Esophagus muscularis mucosa (tissue), 4 donors: ENCODE measurements at regions not wholly inside any gene's neighbourhood (a gene's known extent, or its start where the extent isn't known, plus 50 kb on each side); places are given as distances from the start of the nearest gene placed in this dataset.
"Not testable (repeated sequence)": the region's sequence is repeated elsewhere in the genome, so short reads cannot be mapped to it uniquely, and the experiment has no call there.

Source experiments
- DNase-seq: peaks from one replicate; pipeline ENCODE4 v3.0.0-alpha.2; 2017; ENCODE audit errors: extremely low spot score
- H3K27ac ChIP-seq, 4 donors: fragments of 200-600 bp; sonication (generic); replicated peaks in 1 of 4; 1 replicate in 3 of 4; 2 replicates in 1 of 4; pipeline ENCODE4 v1.5.1; 2016 to 2019; ENCODE audit warnings: mild to moderate bottlenecking in 1 of 4
- H3K27me3 ChIP-seq, 4 donors: fragments of 200-600 bp; sonication (generic); one replicate each; pipeline versions ENCODE4 v1.5.1 to v1.6.0; 2016 to 2019
- H3K36me3 ChIP-seq, 4 donors: fragments of 200-600 bp; sonication (generic); one replicate each; pipeline ENCODE4 v1.5.1; 2016 to 2019
- H3K4me1 ChIP-seq, 4 donors: fragments of 200-600 bp; sonication (generic); one replicate each; pipeline ENCODE4 v1.5.1; 2016 to 2019
- H3K4me3 ChIP-seq, 4 donors: fragments of 200-600 bp; sonication (generic); 1 replicate in 2 of 4; 2 replicates in 2 of 4; pipeline ENCODE4 v1.5.1; 2016 to 2019; ENCODE audit warnings: mild to moderate bottlenecking in 4 of 4, moderate library complexity in 1 of 4
- H3K9me3 ChIP-seq, 4 donors: fragments of 200-600 bp; sonication (generic); 1 replicate in 3 of 4; 2 replicates in 1 of 4; pipeline ENCODE4 v1.5.1; 2016 to 2019
- EP300 ChIP-seq: sonication (generic); formaldehyde crosslinking; IDR thresholded peaks from one replicate; pipeline ENCODE4 v1.6.1; 2017; ENCODE audit warnings: antibody characterized with exemption
- POLR2A ChIP-seq: fragments of 450-650 bp; IDR thresholded peaks from one replicate; pipeline ENCODE4 v1.6.1; 2017; ENCODE audit warnings: antibody characterized with exemption, moderate library complexity, mild to moderate bottlenecking, low read depth
- POLR2AphosphoS5 ChIP-seq, 2 donors: sonication (generic); formaldehyde crosslinking; IDR thresholded peaks; one replicate each; pipeline ENCODE4 v1.6.1; 2017; ENCODE audit warnings: antibody characterized with exemption in 2 of 2
- WGBS: methylation state at CpG from one replicate; pipeline ENCODE4 v1.1.5; 2018; 5-methylcytosine and 5-hydroxymethylcytosine counted together
- intact Hi-C: fragments of 100-400 bp; cut with DNase I; formaldehyde crosslinking; loops from one replicate; pipeline ENCODE4 v1.15.1; 2023
- TF ChIP-seq, protein P1 (sequence below), 3 experiments: fragments of 200-600 bp in 2 of 3; fragments of 450-650 bp in 1 of 3; sonication (generic) in 2 of 3; IDR thresholded peaks; one replicate each; pipeline ENCODE4 v1.5.1; 2017 to 2019; ENCODE audit warnings: antibody characterized with exemption in 3 of 3, mild to moderate bottlenecking in 2 of 3, moderate library complexity in 1 of 3

DNA sequence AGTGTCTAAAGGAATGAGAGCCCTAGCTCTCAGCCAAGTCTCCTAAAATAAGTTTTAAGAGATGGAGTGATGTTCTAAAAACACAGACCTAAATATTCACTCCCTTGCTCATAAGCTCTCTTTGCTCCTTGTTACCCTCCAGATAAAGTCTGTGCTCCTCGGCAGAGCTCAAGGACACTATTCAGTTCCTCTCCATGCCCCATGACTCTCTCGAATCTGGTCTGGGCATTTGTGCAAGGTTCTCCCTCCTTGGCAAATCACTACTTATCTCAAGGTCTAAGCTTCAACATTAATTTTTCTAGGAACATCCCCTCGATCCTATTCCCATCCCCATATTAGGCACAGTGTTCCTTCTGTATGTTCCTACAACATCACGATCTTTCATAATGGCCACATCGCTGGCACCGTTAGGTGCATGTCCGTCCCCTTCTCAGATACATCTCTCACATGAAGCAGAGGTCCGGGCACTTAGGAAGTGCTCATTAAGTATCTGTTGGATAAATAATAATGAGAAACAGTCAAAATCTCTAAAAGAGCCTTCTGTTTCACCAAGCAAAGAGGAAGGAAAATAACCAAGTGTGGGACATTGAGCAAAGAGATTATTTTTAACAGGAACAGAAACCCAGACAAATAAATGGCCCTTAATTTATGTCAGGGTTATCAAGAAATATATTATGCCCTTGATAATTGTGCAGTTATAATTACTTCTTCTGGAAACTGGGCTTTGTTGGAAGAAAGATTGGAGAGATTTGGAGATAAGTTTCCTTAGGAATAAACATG lies 85.9 kb upstream of the HTR4 start:
- no peak overlapping the region for H3K4me3 ChIP-seq
- TF ChIP-seq POLR2A (no peak), POLR2AphosphoS5 (IDR thresholded peaks at IDR 0.05) (no peak), EP300 (no peak)
- TF ChIP-seq, protein P1, sequence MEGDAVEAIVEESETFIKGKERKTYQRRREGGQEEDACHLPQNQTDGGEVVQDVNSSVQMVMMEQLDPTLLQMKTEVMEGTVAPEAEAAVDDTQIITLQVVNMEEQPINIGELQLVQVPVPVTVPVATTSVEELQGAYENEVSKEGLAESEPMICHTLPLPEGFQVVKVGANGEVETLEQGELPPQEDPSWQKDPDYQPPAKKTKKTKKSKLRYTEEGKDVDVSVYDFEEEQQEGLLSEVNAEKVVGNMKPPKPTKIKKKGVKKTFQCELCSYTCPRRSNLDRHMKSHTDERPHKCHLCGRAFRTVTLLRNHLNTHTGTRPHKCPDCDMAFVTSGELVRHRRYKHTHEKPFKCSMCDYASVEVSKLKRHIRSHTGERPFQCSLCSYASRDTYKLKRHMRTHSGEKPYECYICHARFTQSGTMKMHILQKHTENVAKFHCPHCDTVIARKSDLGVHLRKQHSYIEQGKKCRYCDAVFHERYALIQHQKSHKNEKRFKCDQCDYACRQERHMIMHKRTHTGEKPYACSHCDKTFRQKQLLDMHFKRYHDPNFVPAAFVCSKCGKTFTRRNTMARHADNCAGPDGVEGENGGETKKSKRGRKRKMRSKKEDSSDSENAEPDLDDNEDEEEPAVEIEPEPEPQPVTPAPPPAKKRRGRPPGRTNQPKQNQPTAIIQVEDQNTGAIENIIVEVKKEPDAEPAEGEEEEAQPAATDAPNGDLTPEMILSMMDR (IDR thresholded peaks at IDR 0.05): no peak
- intact Hi-C loops: no loop called here
- WGBS: 84% methylated on average over 8 of the region's 8 CpGs
- H3K27ac ChIP-seq: no peak overlapping the region
- no peaks in the 10 kb centered on the region for H3K27me3 ChIP-seq
- DNase-seq: no peak
- H3K9me3 ChIP-seq: no peaks in the 10 kb centered on the region
- no peaks in the 10 kb centered on the region for H3K36me3 ChIP-seq
- peaks cover 12 to 20% (median 17%) of the 10 kb centered on the region in 4 donors for H3K4me1 ChIP-seq

DNA sequence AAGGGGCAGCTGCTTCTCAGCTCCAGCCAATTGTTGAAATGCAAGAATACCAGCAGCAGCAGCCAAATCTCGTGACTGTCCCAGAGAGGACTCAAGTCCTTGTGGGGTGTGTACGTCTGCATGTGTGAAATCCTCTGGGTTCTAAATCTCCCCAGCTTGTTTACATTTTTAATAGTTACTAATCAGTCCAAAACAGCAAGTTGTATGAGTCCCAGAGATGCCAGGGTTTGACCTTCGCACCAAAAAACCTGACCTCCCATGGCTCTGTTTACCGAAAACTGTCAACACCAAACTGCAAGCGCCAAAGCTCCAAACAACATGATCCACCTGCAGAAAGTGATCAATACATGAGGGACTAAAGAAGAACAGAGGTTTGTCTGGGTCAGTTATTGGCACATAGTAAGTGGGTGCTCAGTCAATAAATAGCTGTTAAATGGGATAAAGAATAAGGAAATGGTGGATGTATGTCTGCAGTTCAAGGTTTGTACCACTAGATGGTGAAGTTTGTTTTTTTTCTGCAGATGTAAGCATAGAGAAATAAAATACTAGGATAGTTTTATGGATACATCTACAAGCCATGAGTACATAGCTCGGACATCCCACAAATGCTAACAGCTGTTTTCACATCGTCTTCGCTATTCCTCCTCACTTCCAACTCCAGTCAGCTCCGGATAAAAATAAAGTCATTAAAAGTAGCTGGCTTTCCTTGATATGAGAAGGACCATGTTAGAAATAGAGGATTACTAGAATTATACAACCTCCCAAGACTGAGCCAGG lies 85.3 kb upstream of the ADRB2 start:
- Histone ChIP-seq H3K27ac (no peak overlapping the region), H3K4me3 (no peak overlapping the region), H3K36me3 (no peaks in the 10 kb centered on the region), H3K27me3 (no peaks in the 10 kb centered on the region), H3K4me1 (peaks cover 10 to 17% (median 15%) of the 10 kb centered on the region in 4 donors), H3K9me3 (no peaks in the 10 kb centered on the region)
- DNase-seq: no peak
- TF ChIP-seq, protein P1 (IDR thresholded peaks at IDR 0.05): peak; percentile 64 to 75 (median 74)
- no peak for TF ChIP-seq POLR2A
- 53% methylated on average over 9 of the region's 9 CpGs for WGBS
- intact Hi-C loops: no loop called here

DNA sequence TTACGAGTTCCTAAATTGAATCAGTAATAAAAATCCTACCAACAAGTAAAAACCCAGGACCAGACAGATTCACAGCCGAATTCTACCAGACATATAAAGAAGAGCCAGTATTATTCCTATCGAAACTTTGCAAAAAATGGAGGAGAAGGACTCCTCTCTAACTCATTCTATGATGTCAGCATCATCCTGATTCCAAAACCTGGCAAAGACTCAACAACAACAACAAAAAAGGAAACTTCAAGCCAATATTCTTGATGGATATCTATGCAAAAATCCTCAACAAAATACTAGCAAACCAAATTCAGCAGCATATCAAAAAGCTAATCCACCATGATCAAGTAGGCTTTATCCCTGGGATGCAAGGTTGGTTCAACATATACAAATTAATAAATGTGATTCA lies 84.6 kb upstream of the ADRB2 start:
- H3K27ac ChIP-seq, intact Hi-C loops, H3K4me3 ChIP-seq, DNase-seq, H3K36me3 ChIP-seq, H3K9me3 ChIP-seq, H3K27me3 ChIP-seq: not testable (repeated sequence)
- WGBS: 72% methylated on average over 3 of the region's 3 CpGs
- H3K4me1 ChIP-seq: peaks cover 8 to 17% (median 12%) of the 10 kb centered on the region in 4 donors

DNA sequence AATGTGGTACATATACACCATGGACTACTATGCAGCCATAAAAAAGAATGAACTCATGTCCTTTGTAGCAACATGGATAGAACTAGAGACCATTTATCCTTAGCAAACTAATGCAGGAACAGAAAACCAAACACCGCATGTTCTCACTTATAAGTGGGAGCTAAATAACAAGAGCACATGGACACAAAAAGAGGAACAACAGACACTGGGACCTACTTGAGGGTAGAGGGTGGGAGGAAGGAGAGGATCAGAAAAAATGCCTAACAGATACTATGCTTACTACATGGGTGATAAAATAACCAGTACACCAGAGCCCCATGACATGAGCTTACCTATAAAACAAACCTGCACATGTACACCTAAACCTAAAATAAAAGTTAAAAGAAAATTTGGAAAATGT lies 82.0 kb upstream of the ADRB2 start:
- DNase-seq, intact Hi-C loops: not testable (repeated sequence)
- 88% methylated on average over 1 of the region's 1 CpG for WGBS

DNA sequence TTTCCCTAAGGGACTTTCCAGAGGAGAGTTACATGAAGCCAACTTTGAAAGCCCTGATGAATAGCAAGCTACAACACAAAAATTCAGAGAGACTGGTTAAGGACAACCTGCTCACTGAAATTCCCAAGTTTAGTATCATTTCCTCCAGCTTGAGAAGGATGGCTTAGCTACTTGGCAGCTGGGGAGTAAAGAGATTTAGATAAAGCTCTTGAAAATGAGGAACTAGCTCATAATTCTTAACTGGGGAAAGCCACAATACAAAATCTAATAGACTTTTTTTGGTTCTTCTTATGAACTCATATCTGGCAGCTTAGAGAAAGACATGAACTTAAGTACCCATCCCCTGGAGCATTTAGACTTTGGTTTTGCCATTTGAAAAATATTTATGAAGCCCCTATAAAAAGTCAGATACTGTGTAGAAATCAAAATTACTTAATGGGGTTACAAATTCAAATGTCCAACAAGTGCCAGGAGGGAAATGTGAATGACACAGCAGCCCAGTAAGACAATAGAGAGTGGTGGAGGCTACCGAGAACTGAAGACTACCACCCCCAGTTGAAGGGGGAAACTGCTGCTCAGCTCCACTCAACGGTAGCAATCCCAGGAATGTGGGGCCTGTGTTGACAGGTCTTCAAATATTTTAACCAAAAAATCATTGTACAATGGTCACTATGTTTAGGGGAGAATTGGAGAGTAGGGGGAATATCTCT lies 79.4 kb upstream of the ADRB2 start:
- 34% methylated on average over 2 of the region's 2 CpGs for WGBS
- Histone ChIP-seq H3K27ac (no peak overlapping the region), H3K36me3 (no peaks in the 10 kb centered on the region), H3K4me3 (no peak overlapping the region), H3K9me3 (no peaks in the 10 kb centered on the region), H3K4me1 (no peaks in the 10 kb centered on the region), H3K27me3 (no peaks in the 10 kb centered on the region)
- no peak for DNase-seq
- intact Hi-C loops: no loop called here
- TF ChIP-seq POLR2AphosphoS5 (IDR thresholded peaks at IDR 0.05) (no peak), EP300 (no peak)

More for the DNA sequence above, 82.0 kb upstream of the ADRB2 start:
- H3K36me3 ChIP-seq, H3K27me3 ChIP-seq, H3K4me3 ChIP-seq, H3K27ac ChIP-seq, H3K9me3 ChIP-seq: not testable (repeated sequence)
- H3K4me1 ChIP-seq: peaks cover 3 to 16% (median 8%) of the 10 kb centered on the region in 4 donors

DNA sequence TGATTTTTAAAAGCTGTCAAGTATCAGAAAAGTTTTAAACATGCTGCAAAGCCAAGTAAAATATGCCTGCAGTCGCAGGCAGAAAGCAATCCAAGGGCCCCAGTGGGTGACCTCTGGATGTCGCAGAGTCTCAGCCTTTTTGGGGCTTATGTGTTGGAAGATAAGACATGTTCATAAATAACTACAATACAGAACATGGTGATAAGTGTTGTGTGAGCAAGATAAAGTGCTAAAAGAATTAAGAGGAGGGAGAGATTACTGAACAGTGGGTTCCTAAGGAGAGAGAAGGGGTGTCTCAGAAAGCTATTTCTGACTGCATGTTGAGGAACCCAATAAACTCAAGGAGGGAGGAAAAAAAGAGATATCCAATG lies 78.9 kb upstream of the ADRB2 start:
- DNase-seq: no peak
- no peaks in the 10 kb centered on the region for H3K27me3 ChIP-seq
- H3K9me3 ChIP-seq: no peaks in the 10 kb centered on the region
- no peaks in the 10 kb centered on the region for H3K4me1 ChIP-seq
- intact Hi-C loops: no loop called here
- H3K27ac ChIP-seq: no peak overlapping the region
- WGBS: 33% methylated on average over 2 of the region's 2 CpGs
- no peak overlapping the region for H3K4me3 ChIP-seq
- TF ChIP-seq POLR2AphosphoS5 (IDR thresholded peaks at IDR 0.05) (no peak), EP300 (no peak), POLR2A (no peak)
- TF ChIP-seq, protein P1 (IDR thresholded peaks at IDR 0.05): no peak
- H3K36me3 ChIP-seq: no peaks in the 10 kb centered on the region
